ENCODE measurements at regions not wholly inside any gene's neighbourhood (a gene's known extent, or its start where the extent isn't known, plus 50 kb on each side); places are given as distances from the start of the nearest gene placed in this dataset.
A peak's percentile ranks its signal among the peaks of the same experiment; 100 is the strongest.
"Not testable (repeated sequence)": the region's sequence is repeated elsewhere in the genome, so short reads cannot be mapped to it uniquely, and the experiment has no call there.

DNA sequence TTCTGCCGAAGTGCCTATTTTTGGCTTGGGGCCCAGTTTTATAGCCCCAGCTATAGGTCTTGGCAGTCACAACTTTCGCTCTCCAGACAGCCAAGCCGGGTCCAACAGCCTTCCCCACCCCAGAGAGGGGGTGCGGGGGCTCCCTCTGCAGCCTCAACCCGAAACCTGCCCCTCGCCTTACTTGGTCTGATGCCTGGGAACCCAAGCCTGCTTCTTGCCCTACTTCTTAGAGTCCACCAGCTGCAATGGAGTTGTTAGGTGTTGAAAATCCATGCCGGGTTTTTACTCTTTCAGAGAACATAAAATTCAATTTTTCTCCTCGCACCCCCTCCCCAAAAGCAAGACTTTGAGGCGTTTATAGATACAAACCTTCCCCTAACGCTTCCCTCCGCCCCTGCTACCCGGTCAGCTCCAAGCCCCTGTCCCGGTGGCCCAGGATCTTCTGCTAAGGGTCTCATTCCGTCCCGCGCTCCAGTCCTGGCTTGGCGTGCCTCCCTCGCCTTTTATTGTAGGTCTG lies 116.7 kb downstream of the CRLF3 start:
- Mint-ChIP-seq H3K27me3 (peaks cover 20% of the 10 kb centered on the region), H3K4me1 (peaks cover 11% of the 10 kb centered on the region), H3K27ac (peak overlapping the region; percentile 78), H3K4me3 (peak overlapping the region; percentile 96)
- not testable (repeated sequence) for H3K9me3 Mint-ChIP-seq; ATAC-seq (replicated peaks); H3K36me3 Mint-ChIP-seq (ENCODE audit: low read depth)

DNA sequence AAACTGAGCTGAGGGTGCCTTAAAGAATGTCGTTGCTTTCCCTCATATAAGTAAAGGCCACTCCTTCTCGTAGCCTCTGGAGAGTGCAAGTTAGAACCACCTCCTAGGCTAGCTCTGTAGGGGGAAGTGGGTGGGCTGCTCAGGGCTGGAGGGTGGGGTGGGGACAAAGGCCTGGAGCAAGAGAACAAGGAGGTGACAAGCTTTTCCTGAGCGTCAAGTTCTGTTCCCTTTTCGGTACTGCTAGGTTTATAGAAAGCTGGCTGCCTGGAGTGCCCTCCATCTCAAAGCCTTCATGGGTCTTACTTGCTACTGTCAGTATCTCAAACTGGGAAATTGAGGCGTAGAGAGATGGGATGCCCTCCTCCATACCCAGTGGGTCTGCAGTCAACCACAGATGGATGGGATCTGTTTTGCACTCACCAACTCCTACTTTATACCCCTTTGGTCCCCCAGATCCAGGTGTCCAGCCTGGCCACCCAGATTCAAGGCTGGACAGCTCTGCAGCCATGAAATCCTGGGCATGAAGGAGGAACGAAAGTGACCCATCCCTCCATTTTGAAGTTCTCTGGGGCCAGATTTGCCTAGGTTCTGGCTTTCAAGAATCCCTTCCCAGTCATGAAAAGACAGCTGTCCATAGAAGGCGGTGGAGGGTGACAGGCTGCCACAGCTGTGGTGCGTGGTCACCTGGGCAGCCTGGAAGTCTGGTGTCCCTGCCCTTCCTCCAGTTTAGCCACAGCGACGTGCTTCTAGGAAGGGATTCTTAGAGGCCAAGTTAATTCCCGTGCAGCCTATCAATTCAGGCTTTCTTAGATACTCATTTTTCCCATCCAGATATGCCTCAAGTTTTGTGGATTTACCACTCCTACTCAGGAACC lies 117.8 kb downstream of the CRLF3 start:
- not testable (repeated sequence) for H3K9me3 Mint-ChIP-seq, H3K4me3 Mint-ChIP-seq
- peaks cover 20% of the 10 kb centered on the region for H3K27me3 Mint-ChIP-seq

DNA sequence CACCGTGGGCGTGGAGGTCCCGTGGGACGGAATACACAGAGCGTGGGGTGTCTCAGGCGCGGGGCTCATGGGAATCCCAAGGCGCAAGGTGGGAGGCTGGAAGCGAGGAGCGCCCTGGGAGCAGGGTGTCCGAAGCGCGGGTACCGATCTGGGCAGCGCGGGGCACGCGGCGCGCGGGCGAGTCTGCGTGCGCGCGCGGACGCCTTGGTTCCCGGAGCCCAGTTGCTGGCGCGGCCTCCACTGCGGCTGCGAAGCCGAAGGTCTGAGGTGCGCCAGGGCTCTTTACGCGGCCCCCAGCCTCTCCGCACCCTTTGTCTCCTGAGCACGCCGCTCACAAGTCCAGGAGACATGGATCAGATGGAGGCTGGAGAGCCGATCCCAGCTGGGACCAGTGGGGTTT lies 118.5 kb downstream of the CRLF3 start:
- not testable (repeated sequence) for H3K27ac Mint-ChIP-seq; H3K9me3 Mint-ChIP-seq; H3K4me1 Mint-ChIP-seq; ATAC-seq (replicated peaks); H3K4me3 Mint-ChIP-seq; H3K36me3 Mint-ChIP-seq (ENCODE audit: low read depth)
- peaks cover 19% of the 10 kb centered on the region for H3K27me3 Mint-ChIP-seq

More for the DNA sequence above, 117.8 kb downstream of the CRLF3 start:
- not testable (repeated sequence) for H3K27ac Mint-ChIP-seq; ATAC-seq (replicated peaks); H3K36me3 Mint-ChIP-seq (ENCODE audit: low read depth)
- H3K4me1 Mint-ChIP-seq: peaks cover 11% of the 10 kb centered on the region

DNA sequence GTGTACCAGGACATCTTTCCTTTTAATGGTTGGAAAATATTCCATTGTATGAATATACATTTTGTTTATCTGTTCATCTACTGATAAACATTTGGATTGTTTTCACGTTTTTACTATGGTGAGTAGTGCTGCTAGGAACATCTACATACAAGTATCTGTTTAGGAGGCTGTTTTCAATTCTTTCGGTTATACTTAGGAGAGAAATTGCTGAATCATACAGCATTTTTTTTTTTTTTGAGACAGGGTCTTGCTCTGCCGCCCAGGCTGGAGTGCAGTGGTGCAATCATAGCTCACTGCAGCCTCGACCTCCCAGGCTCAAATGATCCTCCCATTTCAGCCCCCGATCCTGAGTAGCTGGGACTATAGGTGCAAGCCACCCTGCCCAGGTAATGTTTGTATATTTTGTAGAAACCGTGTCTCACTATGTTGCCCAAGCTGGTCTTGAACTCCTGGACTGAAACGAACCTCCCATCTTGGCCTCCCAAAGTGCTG lies 122.9 kb downstream of the CRLF3 start:
- Mint-ChIP-seq H3K36me3 (ENCODE audit: low read depth) (no peaks in the 10 kb centered on the region), H3K4me3 (no peak overlapping the region), H3K4me1 (peaks cover 5% of the 10 kb centered on the region), H3K9me3 (no peaks in the 10 kb centered on the region), H3K27me3 (peaks cover 7% of the 10 kb centered on the region), H3K27ac (no peak overlapping the region)
- ATAC-seq (replicated peaks): no peak

DNA sequence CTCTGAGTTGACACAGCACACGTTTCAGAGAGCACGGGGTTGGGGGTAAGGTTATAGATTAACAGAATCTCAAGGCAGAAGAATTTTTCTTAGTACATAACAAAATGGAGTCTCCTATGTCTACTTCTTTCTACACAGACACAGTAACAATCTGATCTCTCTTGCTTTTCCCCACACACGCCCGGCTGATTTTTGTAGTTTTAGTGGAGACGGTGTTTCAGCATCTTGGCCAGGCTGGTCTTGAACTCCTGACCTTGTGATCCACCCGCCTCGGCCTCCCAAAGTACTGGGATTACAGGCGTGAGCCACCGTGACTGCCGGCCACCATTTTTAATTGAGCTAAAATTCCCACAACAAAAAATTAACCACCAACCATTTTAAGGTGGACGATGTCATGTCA lies 123.7 kb downstream of the CRLF3 start:
- ATAC-seq (replicated peaks); H3K36me3 Mint-ChIP-seq (ENCODE audit: low read depth); H3K27ac Mint-ChIP-seq; H3K27me3 Mint-ChIP-seq; H3K9me3 Mint-ChIP-seq; H3K4me3 Mint-ChIP-seq; H3K4me1 Mint-ChIP-seq: not testable (repeated sequence)

DNA sequence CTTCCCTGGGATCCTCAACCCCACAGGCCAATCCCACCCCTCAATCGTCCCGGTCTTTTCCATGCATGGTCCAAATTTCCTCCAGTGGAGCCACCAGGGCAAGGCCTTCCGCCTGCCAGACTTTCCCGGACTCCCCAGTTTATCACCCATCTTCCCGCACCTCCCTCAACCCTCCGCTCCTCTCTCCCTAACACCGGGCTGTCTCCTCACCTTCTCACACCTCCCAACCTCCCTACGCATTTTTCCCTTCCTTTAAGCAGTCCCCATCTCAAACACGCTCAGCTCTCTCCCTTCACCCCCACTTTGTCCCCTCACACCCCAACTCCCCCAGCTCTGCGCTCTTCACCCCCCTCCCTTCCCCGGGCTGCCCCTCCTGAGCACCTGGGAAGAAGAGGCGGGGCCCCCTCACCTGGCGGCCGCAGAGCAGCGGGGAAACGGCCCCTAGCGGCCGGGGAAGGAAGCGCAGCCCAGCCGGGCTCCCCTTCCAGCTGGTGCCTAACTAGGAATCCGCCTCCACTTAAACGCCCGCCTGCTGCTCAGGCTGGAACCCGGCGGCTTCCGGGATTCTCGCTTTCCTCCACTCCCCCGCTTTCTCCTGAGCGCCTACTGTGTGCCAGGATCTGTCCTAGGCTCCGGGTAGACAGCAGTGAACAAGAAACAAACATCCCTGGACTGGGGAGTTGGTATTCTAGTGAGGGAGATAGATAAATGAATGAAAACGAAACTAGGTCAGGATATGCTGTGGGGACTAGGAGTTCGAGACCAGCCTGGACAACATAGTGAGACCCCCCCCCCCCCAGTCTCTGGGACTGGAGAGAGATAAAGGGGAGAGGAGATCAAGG lies 126.7 kb downstream of the CRLF3 start:
- ATAC-seq (replicated peaks): peak; percentile 87
- not testable (repeated sequence) for H3K36me3 Mint-ChIP-seq (ENCODE audit: low read depth); H3K9me3 Mint-ChIP-seq; H3K4me1 Mint-ChIP-seq; H3K27me3 Mint-ChIP-seq; H3K27ac Mint-ChIP-seq
- H3K4me3 Mint-ChIP-seq: peak overlapping the region; percentile 74

DNA sequence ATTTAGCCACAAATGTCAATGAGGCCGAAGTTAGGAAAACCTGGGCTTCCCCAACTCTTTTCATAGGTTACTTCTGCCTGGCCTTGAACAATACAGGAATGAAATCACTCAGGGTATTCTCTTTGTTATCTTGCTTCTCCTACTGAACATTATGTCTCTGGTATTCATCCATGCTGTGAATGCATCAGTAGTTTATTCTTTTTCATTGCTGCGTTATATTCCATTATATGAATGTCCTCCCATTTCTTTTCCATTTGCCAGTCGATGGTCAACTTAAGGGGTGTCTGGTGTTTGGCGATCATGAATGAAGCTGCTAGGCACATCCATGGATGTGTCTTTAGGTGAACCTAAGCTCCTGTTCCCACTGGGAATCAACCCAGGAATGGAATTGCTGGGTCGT lies 128.3 kb downstream of the CRLF3 start:
- Mint-ChIP-seq H3K9me3 (no peaks in the 10 kb centered on the region), H3K4me1 (peaks cover 5% of the 10 kb centered on the region), H3K36me3 (ENCODE audit: low read depth) (no peaks in the 10 kb centered on the region), H3K4me3 (no peak overlapping the region), H3K27me3 (no peaks in the 10 kb centered on the region), H3K27ac (no peak overlapping the region)
- ATAC-seq (replicated peaks): no peak

DNA sequence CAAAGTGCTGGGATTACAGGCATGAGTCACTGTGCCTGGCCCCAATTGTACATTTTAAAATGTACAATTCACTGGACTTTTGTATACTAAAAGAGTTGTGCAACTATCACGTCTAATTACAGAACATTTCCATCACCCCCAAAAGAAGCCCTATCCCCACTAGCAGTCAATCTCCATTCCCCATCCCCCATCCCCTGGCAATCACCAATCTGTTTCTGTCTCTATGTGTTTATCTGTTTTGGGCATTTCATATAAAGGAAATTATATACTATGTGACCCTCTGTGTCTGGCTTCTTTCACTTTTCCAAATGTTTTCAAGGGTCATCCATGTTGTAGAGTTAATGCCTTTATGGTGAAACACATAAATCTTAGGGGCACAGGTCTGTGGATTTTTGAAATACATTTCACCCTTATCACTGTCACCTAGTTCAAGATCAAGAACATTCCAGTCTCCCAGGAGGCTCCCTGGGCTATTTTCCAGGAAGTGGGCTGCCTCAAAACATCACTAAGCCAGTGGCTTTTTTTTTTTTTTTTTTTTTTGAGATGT lies 129.2 kb downstream of the CRLF3 start:
- ATAC-seq (replicated peaks); H3K36me3 Mint-ChIP-seq (ENCODE audit: low read depth); H3K4me3 Mint-ChIP-seq; H3K4me1 Mint-ChIP-seq; H3K27ac Mint-ChIP-seq; H3K27me3 Mint-ChIP-seq; H3K9me3 Mint-ChIP-seq: not testable (repeated sequence)

DNA sequence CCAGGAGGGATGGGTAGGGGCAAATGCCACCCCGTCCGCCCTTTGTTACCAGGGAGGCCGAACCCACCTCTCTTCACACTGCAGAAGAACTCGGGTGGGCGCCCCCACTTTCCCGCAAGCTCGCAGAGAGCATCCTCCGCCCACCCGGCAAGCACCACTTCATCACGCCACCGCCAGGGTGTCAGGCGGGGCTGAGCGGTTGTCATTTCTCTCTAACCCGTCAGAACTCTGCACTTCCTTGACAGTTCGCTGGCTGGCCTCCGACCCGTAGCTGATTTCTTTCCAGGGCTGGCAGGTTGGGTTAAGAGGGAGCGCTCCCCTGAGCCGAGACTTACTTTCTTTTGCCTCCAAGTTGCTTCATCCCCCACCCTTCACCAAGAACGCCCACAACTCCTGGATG lies 130.7 kb downstream of the CRLF3 start:
- not testable (repeated sequence) for H3K27me3 Mint-ChIP-seq; H3K9me3 Mint-ChIP-seq; H3K36me3 Mint-ChIP-seq (ENCODE audit: low read depth); H3K27ac Mint-ChIP-seq; H3K4me1 Mint-ChIP-seq
- H3K4me3 Mint-ChIP-seq: peak overlapping the region; percentile 40
- ATAC-seq (replicated peaks): peak; percentile 55

DNA sequence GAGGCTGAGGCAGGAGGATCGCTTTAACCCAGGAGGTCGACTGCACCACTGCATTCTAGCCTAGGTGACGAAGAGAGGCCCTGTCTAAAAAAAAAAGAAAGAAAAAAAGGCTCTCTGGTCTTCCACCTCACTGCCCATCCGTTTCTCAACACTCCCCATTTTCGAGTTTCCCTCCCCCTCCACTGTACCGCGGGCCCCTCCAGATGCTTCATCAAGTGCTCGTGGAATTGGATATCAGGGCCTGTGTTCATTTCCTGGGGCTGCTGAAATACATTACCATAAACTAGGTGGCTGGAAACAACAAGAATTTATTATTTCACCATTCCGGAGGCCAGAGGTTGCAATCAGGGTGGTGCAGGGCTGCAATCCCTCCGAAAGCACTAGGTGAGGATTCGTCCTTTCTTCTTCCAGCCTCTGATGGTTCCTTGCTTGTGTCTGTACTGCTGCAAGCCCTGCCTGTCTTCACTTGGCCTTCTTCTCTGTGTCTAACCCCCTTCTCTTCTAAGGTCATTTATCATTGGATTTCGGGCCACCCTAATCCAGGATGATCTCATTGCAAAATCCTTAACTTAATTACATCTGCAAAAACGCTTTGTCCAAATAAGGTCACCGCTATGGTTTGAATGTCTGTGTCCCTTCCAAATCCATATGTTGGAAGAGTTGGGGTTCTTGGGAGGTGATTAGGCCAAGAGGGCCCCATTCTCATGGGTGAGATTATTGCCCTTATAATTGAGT lies 135.1 kb downstream of the CRLF3 start:
- H3K4me3 Mint-ChIP-seq; ATAC-seq (replicated peaks); H3K4me1 Mint-ChIP-seq; H3K9me3 Mint-ChIP-seq; H3K27ac Mint-ChIP-seq; H3K36me3 Mint-ChIP-seq (ENCODE audit: low read depth); H3K27me3 Mint-ChIP-seq: not testable (repeated sequence)

DNA sequence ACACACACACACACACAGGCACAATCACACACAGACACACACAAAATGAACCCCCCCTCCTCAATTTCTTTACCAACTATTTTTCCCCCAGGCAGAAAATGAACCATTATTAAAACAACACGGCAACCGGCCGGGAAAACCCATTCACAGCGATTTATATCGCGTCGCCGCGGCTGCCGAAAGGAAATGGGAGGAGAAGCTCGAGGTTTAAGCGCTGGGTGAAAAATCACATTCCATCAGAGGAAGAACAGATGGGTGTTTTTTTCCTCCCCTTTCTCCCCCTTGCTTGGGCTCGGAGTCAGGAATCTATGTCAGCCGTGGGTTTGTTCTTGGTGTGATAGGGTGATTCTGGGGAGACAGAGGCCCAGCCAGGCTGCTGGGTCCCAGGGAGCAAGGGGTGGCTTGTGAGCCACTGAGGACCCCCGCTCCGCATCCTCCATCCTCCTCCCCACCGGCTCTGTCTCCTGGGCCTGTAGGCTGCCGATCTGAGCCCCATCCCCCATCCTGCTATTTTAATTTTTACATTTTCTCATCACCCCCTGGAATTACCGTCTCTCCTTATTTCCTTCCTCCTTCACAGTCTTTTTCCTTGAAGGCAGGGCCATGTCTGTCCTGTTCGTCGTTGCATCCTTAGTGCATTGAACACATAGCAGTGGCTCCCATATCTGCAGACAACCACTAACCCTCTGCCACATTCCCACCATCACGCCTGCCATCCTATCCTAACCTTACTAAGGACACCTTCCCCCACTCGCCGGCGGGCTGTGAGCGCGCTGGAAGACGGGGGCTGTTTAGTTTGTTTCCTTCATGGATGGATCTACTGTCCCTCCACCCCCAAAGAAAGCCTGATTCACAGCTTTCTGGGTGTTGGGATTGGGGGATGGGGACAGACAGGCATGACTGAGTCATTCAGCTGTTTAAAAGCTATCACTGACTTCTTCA lies 137.7 kb downstream of the CRLF3 start:
- not testable (repeated sequence) for H3K9me3 Mint-ChIP-seq; H3K36me3 Mint-ChIP-seq (ENCODE audit: low read depth); H3K4me3 Mint-ChIP-seq; H3K27ac Mint-ChIP-seq; H3K4me1 Mint-ChIP-seq; ATAC-seq (replicated peaks)
- peaks cover 13% of the 10 kb centered on the region for H3K27me3 Mint-ChIP-seq

DNA sequence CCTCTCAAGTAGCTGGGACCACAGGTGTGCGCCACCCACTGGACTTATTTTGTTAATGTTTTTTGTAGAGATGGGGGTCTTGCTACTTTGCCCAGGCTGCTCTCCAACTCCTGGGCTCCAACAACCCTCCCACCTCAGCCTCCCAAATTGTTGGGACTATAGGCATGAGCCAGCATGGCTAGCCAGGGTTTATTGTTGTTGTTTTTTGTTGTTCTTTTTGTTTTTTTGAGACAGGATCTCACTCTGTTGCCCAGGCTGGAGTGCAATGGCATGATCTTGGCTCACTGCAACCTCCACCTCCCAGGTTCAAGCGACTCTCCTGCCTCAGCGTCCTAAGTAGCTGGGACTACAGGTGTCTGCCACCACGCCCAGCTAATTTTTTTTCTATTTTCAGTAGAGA lies 142.2 kb downstream of the CRLF3 start:
- not testable (repeated sequence) for ATAC-seq (replicated peaks); H3K36me3 Mint-ChIP-seq (ENCODE audit: low read depth)

DNA sequence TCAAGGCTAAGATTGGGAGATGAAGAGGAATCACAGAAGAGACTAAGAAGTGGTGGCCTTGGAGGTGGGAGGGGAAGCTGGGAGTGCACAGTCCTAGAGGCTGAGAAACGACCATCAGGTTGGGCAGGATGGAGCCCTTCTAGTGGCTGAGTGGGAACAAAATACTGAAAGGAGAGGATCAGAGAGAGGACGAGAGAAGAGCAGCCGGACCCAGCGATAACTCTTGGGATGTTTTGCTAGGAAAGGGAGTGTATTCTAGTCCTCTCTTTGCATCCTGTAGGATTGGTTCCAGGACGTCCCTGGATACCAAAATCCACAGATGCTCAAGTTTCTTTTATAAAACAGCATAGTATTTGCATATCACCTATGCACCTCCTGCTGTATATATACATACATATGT lies 143.8 kb downstream of the CRLF3 start:
- not testable (repeated sequence) for H3K4me1 Mint-ChIP-seq; H3K27me3 Mint-ChIP-seq; H3K36me3 Mint-ChIP-seq (ENCODE audit: low read depth); ATAC-seq (replicated peaks); H3K9me3 Mint-ChIP-seq; H3K4me3 Mint-ChIP-seq; H3K27ac Mint-ChIP-seq

More for the DNA sequence above, 142.2 kb downstream of the CRLF3 start:
- not testable (repeated sequence) for H3K27ac Mint-ChIP-seq, H3K4me3 Mint-ChIP-seq, H3K9me3 Mint-ChIP-seq, H3K4me1 Mint-ChIP-seq
- peaks cover 12% of the 10 kb centered on the region for H3K27me3 Mint-ChIP-seq

All from activated T-helper 17 cell treated with anti-CD3 and anti-CD28 coated beads, Interleukin-2, amount 50 U/mL, for 72 hours (primary cell).